Panc1 (cell line): ENCODE measurements at regions not wholly inside any gene's neighbourhood (a gene's known extent, or its start where the extent isn't known, plus 50 kb on each side); places are given as distances from the start of the nearest gene placed in this dataset.

Experiments
- ATAC-seq: fragments of 200-7000 bp; cut with Tn5 transposase; 2 replicates; pipeline ENCODE4 v1.9.1; 2020; ENCODE audit warnings: mild to moderate bottlenecking, moderate library complexity
- BruUV-seq: library from RNA; stranded (reverse); fragments of 400-500 nt; replicated peaks from 2 replicates; lab custom pipeline; 2021; lab: Mats Ljungman, UMichigan
- CTCF ChIA-PET: fragments of 300-600 bp; sonication (Branson Sonifier 250); formaldehyde crosslinking; loops from one replicate; lab custom pipeline; 2022; ENCODE audit warnings: antibody characterized with exemption; lab: Charles Lee
- POLR2A ChIA-PET: fragments of 300-600 bp; sonication (Branson Sonifier 250); formaldehyde crosslinking; loops from one replicate; lab custom pipeline; 2022; ENCODE audit warnings: antibody characterized with exemption; lab: Charles Lee
- DNase-seq: peaks from one replicate; pipeline ENCODE4 v3.0.0-alpha.2; 2010; ENCODE audit warnings: low read depth, low spot score
- H3K27ac ChIP-seq: 2 replicates; pipeline ENCODE4 v1.5.1; 2011; ENCODE audit warnings: mild to moderate bottlenecking, low read length, inconsistent platforms
- H3K27me3 ChIP-seq: fragments of 200-500 bp; sonication (Bioruptor generic); 2 replicates; pipeline ENCODE4 v1.6.0; 2014; ENCODE audit warnings: low read length, inconsistent platforms; ENCODE audit not compliant: control insufficient read depth, insufficient read depth
- H3K36me3 ChIP-seq: fragments of 200-500 bp; sonication (Bioruptor generic); 2 replicates; pipeline ENCODE4 v1.5.1; 2014; ENCODE audit warnings: inconsistent platforms, mild to moderate bottlenecking, low read length, moderate library complexity; ENCODE audit not compliant: control insufficient read depth, insufficient read depth
- H3K4me1 ChIP-seq: 2 replicates; pipeline ENCODE4 v1.5.1; 2011; ENCODE audit warnings: inconsistent platforms, mild to moderate bottlenecking, low read length, moderate library complexity; ENCODE audit not compliant: control insufficient read depth, insufficient read depth
- H3K4me3 ChIP-seq, 2 experiments: 2 replicates each; pipeline ENCODE4 v1.5.1; 2011 to 2012; ENCODE audit warnings: low read depth in 2 of 2, low read length in 2 of 2, mild to moderate bottlenecking in 2 of 2, inconsistent platforms in 1 of 2, moderate library complexity in 1 of 2
- H3K9me3 ChIP-seq: fragments of 200-500 bp; sonication (Bioruptor generic); 2 replicates; pipeline ENCODE4 v1.5.1; 2014; ENCODE audit warnings: low read depth, mild to moderate bottlenecking, inconsistent platforms, low read length, moderate library complexity; ENCODE audit not compliant: control insufficient read depth, insufficient read depth
- POLR2AphosphoS5 ChIP-seq: IDR thresholded peaks from 2 replicates; pipeline ENCODE4 v1.6.1; 2012; ENCODE audit warnings: mild to moderate bottlenecking, low read depth, low read length, moderate library complexity
- SIN3A ChIP-seq: IDR thresholded peaks from 2 replicates; pipeline ENCODE4 v1.6.1; 2012; ENCODE audit warnings: low read depth, mild to moderate bottlenecking, low read length, moderate library complexity, borderline replicate concordance; ENCODE audit not compliant: insufficient read depth
- TCF7L2 ChIP-seq: IDR thresholded peaks from 2 replicates; pipeline ENCODE4 v1.6.1; 2011; ENCODE audit warnings: mild to moderate bottlenecking, low read depth, low read length, inconsistent platforms
- in situ Hi-C: cut with HindIII; loops from 2 replicates; pipeline ENCODE4 v1.10.0; 2016; ENCODE audit warnings: low sequenced_read_pairs, low pct_unique_long_range_greater_than_20kb
- intact Hi-C: fragments of 100-400 bp; cut with micrococcal nuclease; formaldehyde crosslinking; loops from one replicate; pipeline ENCODE4 v1.10.0; 2022; ENCODE audit not compliant: unreplicated experiment
- TF ChIP-seq, protein P1 (sequence below), 2 experiments: IDR thresholded peaks; 2 replicates each; pipeline ENCODE4 v1.6.1; 2011 to 2012; ENCODE audit warnings: low read depth in 2 of 2, control low read depth in 1 of 2, low read length in 1 of 2, mild to moderate bottlenecking in 1 of 2, moderate library complexity in 1 of 2; ENCODE audit not compliant: insufficient read depth in 1 of 2
- TF ChIP-seq, protein P2 (sequence below): fragments of 450-650 bp; IDR thresholded peaks from 2 replicates; pipeline ENCODE4 v1.5.1; 2017; ENCODE audit warnings: mild to moderate bottlenecking

DNA sequence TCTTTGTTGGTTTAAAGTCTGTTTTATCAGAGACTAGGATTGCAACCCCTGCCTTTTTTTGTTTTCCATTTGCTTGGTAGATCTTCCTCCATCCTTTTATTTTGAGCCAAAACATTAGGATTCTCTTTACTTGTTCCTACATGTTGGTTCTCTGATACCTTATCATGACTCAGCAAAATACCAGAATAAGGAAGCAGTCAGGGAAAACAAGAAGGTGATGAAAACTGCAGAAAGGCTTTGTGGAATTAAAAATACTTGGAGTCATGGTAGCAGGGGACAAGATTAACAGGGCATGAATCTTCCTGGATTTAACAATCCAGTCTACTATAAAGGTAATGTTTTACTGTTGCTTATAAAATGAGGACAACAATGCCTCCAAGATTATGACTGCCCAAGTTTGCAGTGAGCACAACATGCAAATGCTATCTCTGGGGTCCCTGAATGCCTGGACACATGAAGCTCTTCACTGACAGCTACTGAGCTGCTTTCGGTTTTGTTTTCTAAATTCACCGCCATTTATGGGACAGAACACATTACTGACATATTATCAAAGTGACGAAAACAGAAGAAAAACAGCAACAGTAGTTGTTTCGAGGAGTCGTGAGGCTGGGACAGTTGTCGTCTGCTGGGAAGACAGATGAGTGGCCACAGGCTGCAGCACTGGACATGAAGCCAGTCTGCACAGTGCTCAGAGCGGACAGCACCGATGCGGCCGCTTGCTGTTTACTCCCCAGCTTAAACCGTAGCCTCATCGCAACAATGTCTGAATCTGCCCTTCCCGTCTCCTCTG, 174.5 kb upstream of the DKK2 start:
- DNase-seq (no peak), ATAC-seq (no peak)
- Histone ChIP-seq H3K4me3 (peak overlapping the region in 1 of 2 experiments; percentile 36; a peak in 2 of 4 replicates), H3K27ac (no peak overlapping the region), H3K27me3 (no peaks in the 10 kb centered on the region), H3K4me1 (no peaks in the 10 kb centered on the region), H3K9me3 (no peaks in the 10 kb centered on the region), H3K36me3 (no peaks in the 10 kb centered on the region)
- intact Hi-C loops, result no loop called here
- no TSS peak for BruUV-seq
- CTCF ChIA-PET, result no interaction called here
- in situ Hi-C loops, result no loop called here
- POLR2A ChIA-PET, result no interaction called here
- TF ChIP-seq SIN3A (no peak), POLR2AphosphoS5 (no peak), TCF7L2 (no peak)
- TF ChIP-seq, protein P1, sequence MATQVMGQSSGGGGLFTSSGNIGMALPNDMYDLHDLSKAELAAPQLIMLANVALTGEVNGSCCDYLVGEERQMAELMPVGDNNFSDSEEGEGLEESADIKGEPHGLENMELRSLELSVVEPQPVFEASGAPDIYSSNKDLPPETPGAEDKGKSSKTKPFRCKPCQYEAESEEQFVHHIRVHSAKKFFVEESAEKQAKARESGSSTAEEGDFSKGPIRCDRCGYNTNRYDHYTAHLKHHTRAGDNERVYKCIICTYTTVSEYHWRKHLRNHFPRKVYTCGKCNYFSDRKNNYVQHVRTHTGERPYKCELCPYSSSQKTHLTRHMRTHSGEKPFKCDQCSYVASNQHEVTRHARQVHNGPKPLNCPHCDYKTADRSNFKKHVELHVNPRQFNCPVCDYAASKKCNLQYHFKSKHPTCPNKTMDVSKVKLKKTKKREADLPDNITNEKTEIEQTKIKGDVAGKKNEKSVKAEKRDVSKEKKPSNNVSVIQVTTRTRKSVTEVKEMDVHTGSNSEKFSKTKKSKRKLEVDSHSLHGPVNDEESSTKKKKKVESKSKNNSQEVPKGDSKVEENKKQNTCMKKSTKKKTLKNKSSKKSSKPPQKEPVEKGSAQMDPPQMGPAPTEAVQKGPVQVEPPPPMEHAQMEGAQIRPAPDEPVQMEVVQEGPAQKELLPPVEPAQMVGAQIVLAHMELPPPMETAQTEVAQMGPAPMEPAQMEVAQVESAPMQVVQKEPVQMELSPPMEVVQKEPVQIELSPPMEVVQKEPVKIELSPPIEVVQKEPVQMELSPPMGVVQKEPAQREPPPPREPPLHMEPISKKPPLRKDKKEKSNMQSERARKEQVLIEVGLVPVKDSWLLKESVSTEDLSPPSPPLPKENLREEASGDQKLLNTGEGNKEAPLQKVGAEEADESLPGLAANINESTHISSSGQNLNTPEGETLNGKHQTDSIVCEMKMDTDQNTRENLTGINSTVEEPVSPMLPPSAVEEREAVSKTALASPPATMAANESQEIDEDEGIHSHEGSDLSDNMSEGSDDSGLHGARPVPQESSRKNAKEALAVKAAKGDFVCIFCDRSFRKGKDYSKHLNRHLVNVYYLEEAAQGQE (IDR thresholded peaks at IDR 0.05; ENCODE audit: insufficient read depth in 1 of 2, low read depth in 2 of 2, low read length in 1 of 2), result no peak
- TF ChIP-seq, protein P2, sequence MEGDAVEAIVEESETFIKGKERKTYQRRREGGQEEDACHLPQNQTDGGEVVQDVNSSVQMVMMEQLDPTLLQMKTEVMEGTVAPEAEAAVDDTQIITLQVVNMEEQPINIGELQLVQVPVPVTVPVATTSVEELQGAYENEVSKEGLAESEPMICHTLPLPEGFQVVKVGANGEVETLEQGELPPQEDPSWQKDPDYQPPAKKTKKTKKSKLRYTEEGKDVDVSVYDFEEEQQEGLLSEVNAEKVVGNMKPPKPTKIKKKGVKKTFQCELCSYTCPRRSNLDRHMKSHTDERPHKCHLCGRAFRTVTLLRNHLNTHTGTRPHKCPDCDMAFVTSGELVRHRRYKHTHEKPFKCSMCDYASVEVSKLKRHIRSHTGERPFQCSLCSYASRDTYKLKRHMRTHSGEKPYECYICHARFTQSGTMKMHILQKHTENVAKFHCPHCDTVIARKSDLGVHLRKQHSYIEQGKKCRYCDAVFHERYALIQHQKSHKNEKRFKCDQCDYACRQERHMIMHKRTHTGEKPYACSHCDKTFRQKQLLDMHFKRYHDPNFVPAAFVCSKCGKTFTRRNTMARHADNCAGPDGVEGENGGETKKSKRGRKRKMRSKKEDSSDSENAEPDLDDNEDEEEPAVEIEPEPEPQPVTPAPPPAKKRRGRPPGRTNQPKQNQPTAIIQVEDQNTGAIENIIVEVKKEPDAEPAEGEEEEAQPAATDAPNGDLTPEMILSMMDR, result no peak

DNA sequence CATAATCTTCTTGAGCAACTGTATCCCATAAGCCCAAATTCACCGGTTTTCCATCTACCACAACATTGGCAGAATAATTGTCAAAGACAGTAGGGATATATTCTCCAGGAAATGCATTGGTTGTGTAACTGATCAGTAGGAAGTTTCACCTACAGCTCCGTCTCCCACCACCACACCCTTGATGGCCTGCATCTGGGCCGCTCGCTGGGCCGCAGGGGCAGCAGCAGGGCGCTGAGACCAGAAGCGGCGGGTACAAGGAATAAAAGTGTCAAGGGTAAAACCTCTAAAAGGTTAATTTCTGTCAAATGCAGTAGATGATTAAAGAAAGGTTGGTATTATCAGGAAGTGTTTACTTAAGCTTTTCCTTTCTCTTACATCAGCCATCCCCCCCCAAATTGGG, 167.6 kb upstream of the DKK2 start:
- Histone ChIP-seq H3K9me3 (no peaks in the 10 kb centered on the region), H3K4me1 (no peaks in the 10 kb centered on the region), H3K27me3 (no peaks in the 10 kb centered on the region), H3K4me3 (no peak overlapping the region), H3K27ac (no peak overlapping the region), H3K36me3 (no peaks in the 10 kb centered on the region)
- ChIA-PET CTCF (no interaction called here), POLR2A (no interaction called here)
- in situ Hi-C loops (no loop called here), intact Hi-C loops (no loop called here)
- DNase-seq (no peak), ATAC-seq (no peak)
- no peak for TF ChIP-seq SIN3A
- TF ChIP-seq, protein P1 (IDR thresholded peaks at IDR 0.05; ENCODE audit: insufficient read depth in 1 of 2, low read depth in 2 of 2, low read length in 1 of 2), result no peak
- no peak for TF ChIP-seq POLR2AphosphoS5
- TF ChIP-seq, protein P2, result no peak
- no peak for TF ChIP-seq TCF7L2
- no TSS peak for BruUV-seq
